ENCODE measurements at regions not wholly inside any gene's neighbourhood (a gene's known extent, or its start where the extent isn't known, plus 50 kb on each side); places are given as distances from the start of the nearest gene placed in this dataset.

DNA sequence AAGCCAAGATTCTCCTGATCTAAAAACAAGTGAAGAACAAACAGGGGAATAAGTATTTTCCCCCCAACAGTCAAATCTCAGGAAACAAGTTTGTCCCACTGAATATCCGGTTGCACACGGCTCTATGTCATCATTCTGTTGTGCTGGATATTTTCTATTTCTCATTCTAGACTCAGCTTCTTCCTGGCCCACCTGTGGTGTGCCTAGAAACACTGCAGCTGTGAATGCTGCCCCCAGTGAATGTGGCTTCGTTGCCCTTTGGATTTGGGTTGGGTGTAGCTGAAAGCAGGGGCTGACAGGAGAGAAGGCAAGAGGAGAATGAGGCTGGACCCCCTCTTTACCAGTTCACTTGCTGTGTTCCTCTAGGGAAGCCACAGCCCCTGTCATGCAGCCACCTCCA lies 181.2 kb upstream of the PROK2 start:
- no peak for TF ChIP-seq FOXJ3 (CRISPR knock-in tag; IDR thresholded peaks at IDR 0.05)
- TF ChIP-seq FOXM1 (IDR thresholded peaks at IDR 0.05; ENCODE audit: low read depth) = no peak
- TF ChIP-seq NRF1 (IDR thresholded peaks at IDR 0.05; ENCODE audit: low read depth, low read length) = no peak
- TF ChIP-seq TCF12 (IDR thresholded peaks at IDR 0.05) = no peak
- TF ChIP-seq EP300 (IDR thresholded peaks at IDR 0.05; ENCODE audit: borderline replicate concordance in 1 of 2, low read depth in 1 of 2, low read length in 1 of 2) = no peak
- TF ChIP-seq TEAD4 (IDR thresholded peaks at IDR 0.05; ENCODE audit: borderline replicate concordance, insufficient read depth) = no peak
- TF ChIP-seq GABPA (IDR thresholded peaks at IDR 0.05; ENCODE audit: low read depth) = no peak
- TF ChIP-seq, protein P1, sequence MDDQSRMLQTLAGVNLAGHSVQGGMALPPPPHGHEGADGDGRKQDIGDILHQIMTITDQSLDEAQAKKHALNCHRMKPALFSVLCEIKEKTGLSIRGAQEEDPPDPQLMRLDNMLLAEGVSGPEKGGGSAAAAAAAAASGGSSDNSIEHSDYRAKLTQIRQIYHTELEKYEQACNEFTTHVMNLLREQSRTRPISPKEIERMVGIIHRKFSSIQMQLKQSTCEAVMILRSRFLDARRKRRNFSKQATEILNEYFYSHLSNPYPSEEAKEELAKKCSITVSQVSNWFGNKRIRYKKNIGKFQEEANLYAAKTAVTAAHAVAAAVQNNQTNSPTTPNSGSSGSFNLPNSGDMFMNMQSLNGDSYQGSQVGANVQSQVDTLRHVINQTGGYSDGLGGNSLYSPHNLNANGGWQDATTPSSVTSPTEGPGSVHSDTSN (IDR thresholded peaks at IDR 0.05) = no peak
- TF ChIP-seq JUND (IDR thresholded peaks at IDR 0.05) = no peak
- TF ChIP-seq RXRA (IDR thresholded peaks at IDR 0.05; ENCODE audit: borderline replicate concordance, low read depth) = no peak
- TF ChIP-seq SMC3 (IDR thresholded peaks at IDR 0.05; ENCODE audit: low read depth, low read length) = no peak
- no peak for TF ChIP-seq GATA2 (CRISPR knock-in tag; IDR thresholded peaks at IDR 0.05)
- TF ChIP-seq RFX5 (IDR thresholded peaks at IDR 0.05; ENCODE audit: low read length) = no peak
- TF ChIP-seq FOSL2 (IDR thresholded peaks at IDR 0.05; ENCODE audit: borderline replicate concordance, low read depth) = no peak
- no peak for TF ChIP-seq CTCF (IDR thresholded peaks at IDR 0.05)
- no peak for TF ChIP-seq ELF1 (IDR thresholded peaks at IDR 0.05)
- no peak for TF ChIP-seq POLR2AphosphoS5 (IDR thresholded peaks at IDR 0.05; ENCODE audit: low read depth, low read length)
- no peak for TF ChIP-seq YY1 (IDR thresholded peaks at IDR 0.05; ENCODE audit: low read depth)
- POLR2A ChIA-PET = no interaction called here
- WGBS (ENCODE audit: low lambda C conversion rate) = 28% methylated on average over 3 of the region's 3 CpGs

GRCh38 chr3:71964170-71964569 lies 179.2 kb upstream of the PROK2 start:
- Histone ChIP-seq H4K20me1 (ENCODE audit: insufficient read depth) (no peaks in the 10 kb centered on the region), H3K36me3 (replicated peaks in 1 of 2; ENCODE audit: control insufficient read depth in 1 of 2, insufficient read depth in 2 of 2, low read length in 1 of 2) (no peaks in the 10 kb centered on the region), H3K9ac (no peak overlapping the region), H3K4me1 (ENCODE audit: control insufficient read depth in 1 of 2, insufficient read depth in 2 of 2, low read depth in 1 of 2, low read length in 1 of 2) (peaks cover 0 to 14% of the 10 kb centered on the region in 2 experiments; a peak in 1 of 4 replicates), H3K27me3 (ENCODE audit: insufficient read depth) (no peaks in the 10 kb centered on the region), H3K4me2 (no peak overlapping the region), H3K79me2 (ENCODE audit: insufficient read depth) (no peaks in the 10 kb centered on the region), H3K9me2 (no peaks in the 10 kb centered on the region), H2AFZ (ENCODE audit: low read depth) (no peak overlapping the region), H3F3A (replicated peaks; ENCODE audit: insufficient read depth) (no peaks in the 10 kb centered on the region), H3K27ac (ENCODE audit: low read depth in 2 of 2, low read length in 1 of 2) (no peak overlapping the region), H3K9me3 (no peaks in the 10 kb centered on the region), H3K4me3 (ENCODE audit: low read depth in 2 of 2, low read length in 1 of 2) (no peak overlapping the region)
- WGBS (ENCODE audit: low lambda C conversion rate) = 92% methylated on average over 1 of the region's 1 CpG
- POLR2A ChIA-PET = no interaction called here
- CTCF ChIA-PET = interaction anchor here (1.3 kb wide), 1 partner anchor 10 kb away, joined by 4 read pairs; no protein-coding TSS in a partner anchor
- DNase-seq = no peak
- TF ChIP-seq NFIC (IDR thresholded peaks at IDR 0.05; ENCODE audit: borderline replicate concordance) = no peak
- TF ChIP-seq RXRA (IDR thresholded peaks at IDR 0.05; ENCODE audit: borderline replicate concordance, low read depth) = no peak
- TF ChIP-seq USF1 (IDR thresholded peaks at IDR 0.05; ENCODE audit: borderline replicate concordance, low read depth) = no peak
- TF ChIP-seq, protein P1 (IDR thresholded peaks at IDR 0.05) = no peak
- TF ChIP-seq TAF1 (IDR thresholded peaks at IDR 0.05; ENCODE audit: borderline replicate concordance, low read depth, low read length) = no peak
- TF ChIP-seq IRF3 (IDR thresholded peaks at IDR 0.05; ENCODE audit: low read depth, low read length) = no peak
- no peak for TF ChIP-seq USF2 (IDR thresholded peaks at IDR 0.05; ENCODE audit: borderline replicate concordance, low read depth, low read length)
- no peak for TF ChIP-seq YY1 (IDR thresholded peaks at IDR 0.05; ENCODE audit: low read depth)
- no peak for TF ChIP-seq POLR2AphosphoS5 (IDR thresholded peaks at IDR 0.05; ENCODE audit: low read depth, low read length)
- no peak for TF ChIP-seq TCF12 (IDR thresholded peaks at IDR 0.05)

More for the DNA sequence above, 181.2 kb upstream of the PROK2 start:
- Histone ChIP-seq H3K27ac (ENCODE audit: low read depth in 2 of 2, low read length in 1 of 2) (no peak overlapping the region), H3F3A (replicated peaks; ENCODE audit: insufficient read depth) (no peaks in the 10 kb centered on the region), H3K4me2 (no peak overlapping the region), H3K9me2 (no peaks in the 10 kb centered on the region), H3K4me3 (ENCODE audit: low read depth in 2 of 2, low read length in 1 of 2) (no peak overlapping the region), H3K4me1 (ENCODE audit: control insufficient read depth in 1 of 2, insufficient read depth in 2 of 2, low read depth in 1 of 2, low read length in 1 of 2) (peaks cover 0 to 14% of the 10 kb centered on the region in 2 experiments; a peak in 1 of 4 replicates), H4K20me1 (ENCODE audit: insufficient read depth) (no peaks in the 10 kb centered on the region), H3K27me3 (ENCODE audit: insufficient read depth) (no peaks in the 10 kb centered on the region), H3K9me3 (no peaks in the 10 kb centered on the region), H2AFZ (ENCODE audit: low read depth) (no peak overlapping the region), H3K79me2 (ENCODE audit: insufficient read depth) (no peaks in the 10 kb centered on the region), H3K9ac (no peak overlapping the region), H3K36me3 (replicated peaks in 1 of 2; ENCODE audit: control insufficient read depth in 1 of 2, insufficient read depth in 2 of 2, low read length in 1 of 2) (no peaks in the 10 kb centered on the region)
- CTCF ChIA-PET = no interaction called here
- DNase-seq = no peak
